Stimulated activated CD4-positive, alpha-beta T cell treated with anti-CD3 and anti-CD28 coated beads, Interleukin-4, amount 100 ng/mL, for 4 hours (primary cell): ENCODE measurements at regions not wholly inside any gene's neighbourhood (a gene's known extent, or its start where the extent isn't known, plus 50 kb on each side); places are given as distances from the start of the nearest gene placed in this dataset.

Experiments used
- DNase-seq, 2 experiments: peaks; one replicate each; pipeline ENCODE4 v3.0.0-alpha.2; 2020

DNA sequence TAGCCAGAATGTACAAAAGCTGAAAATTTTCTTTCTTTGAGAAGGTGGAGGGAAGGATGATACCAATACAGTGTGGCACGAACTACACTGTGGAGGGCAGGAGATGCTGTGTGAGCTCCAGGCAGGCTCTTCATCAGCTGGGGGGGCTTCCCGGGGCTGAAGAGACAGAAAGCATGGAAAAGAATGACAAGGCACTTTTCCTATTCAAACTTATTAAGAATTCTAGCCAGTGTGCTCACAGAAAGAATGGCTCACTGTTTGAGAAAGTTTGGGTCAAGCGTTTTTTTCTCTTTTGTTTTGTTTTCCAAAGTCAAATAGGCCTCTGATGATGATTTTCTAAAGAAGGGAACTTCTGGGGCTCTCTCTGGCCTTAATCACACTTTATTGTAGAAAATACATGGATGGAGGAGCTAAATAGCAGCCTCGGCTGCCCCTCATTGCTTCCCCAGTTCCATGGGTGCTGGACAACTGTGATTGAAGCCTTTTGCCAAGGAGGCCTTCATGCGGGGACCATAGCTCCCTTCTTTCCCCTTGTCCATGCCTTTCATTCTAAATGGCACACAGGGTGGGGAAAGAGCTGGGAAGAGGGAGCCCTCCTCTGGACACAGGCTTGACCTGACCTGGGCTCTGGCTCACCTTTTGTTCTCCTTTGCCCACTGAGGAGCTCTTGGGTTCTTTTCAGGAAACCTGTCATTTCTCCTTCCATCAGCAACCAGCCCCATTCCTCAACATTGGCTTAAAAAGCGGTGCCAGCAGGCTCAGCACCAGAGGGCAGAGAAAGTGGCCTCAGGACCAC lies 130.6 kb downstream of the TDRD15 start:
- DNase-seq = no peak

DNA sequence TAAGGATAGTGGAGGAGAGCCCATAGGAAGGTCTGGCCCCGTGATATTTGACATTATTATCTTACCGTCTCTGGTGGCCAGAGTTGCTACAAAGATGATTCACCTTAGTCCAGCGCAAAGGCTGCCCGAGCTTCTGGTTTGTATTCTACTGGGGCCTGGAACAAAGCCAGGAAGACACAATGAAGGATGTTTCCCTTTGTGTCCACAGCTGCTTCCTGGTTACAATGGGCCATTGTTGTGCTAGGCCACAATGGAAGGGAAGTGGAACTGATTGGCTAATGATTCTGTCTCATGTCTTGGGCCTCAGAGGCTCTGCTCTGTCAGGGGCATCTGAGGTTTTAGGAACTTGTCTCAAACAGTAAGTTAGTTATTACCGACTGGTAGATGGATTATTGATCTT lies 132.2 kb downstream of the TDRD15 start:
- DNase-seq = no peak

DNA sequence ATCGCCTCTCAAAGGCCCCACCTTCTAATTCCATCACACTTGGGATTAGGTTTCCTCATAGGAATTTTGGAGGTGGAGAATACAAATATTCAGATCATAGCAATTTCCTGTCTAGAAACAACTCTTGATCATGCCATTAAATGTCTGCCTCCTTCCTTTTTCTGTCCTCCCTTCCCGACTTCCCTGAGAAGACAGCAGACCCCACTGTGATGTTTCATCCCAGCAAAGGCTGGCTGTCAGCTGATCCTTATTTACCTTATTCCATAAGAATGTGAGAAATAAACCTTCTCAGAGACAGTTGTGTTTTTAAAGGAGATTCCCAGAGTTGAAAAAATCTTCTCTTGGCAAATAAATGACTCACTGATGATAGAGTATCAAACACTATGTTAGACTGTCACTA lies 133.9 kb downstream of the TDRD15 start:
- no peak for DNase-seq

DNA sequence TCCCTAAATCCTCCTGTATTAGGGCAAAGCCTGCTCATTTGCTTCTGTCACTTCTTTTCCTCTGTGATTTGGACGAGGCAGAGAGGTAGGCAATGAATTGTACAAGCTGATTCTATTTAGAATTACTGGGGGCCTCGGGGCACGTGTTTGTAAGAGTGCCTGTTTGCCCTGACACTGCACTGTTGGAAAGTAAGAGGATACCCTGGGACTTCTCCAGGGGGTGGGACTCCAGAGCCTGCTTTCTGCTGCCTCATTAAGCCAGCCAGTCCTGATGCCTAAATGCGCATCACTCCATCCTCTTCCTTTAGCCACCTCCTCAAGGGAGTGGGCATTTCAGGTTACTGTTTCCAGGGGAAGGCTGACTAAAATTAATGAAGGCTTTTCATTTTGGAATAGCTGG lies 134.3 kb downstream of the TDRD15 start:
- no peak for DNase-seq

DNA sequence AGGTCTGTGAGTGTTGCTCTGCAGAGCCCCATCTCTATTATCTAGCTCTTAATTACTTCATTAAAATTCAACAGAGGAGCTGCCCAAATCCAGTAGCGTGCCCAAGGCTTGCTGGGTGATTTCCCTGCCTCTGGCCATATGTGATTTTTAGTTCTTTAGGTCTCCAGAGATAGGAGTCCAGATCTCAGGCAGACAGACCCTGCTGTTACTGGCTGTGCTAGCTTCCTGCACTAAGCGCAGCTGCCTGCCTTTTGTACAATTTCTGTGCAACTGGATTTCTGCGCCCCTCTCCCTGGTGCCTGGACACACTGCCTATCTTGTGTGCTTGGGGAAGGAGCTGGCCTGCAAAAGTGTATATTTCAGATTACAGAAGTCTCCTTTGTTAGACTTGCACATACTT lies 136.5 kb downstream of the TDRD15 start:
- no peak for DNase-seq

DNA sequence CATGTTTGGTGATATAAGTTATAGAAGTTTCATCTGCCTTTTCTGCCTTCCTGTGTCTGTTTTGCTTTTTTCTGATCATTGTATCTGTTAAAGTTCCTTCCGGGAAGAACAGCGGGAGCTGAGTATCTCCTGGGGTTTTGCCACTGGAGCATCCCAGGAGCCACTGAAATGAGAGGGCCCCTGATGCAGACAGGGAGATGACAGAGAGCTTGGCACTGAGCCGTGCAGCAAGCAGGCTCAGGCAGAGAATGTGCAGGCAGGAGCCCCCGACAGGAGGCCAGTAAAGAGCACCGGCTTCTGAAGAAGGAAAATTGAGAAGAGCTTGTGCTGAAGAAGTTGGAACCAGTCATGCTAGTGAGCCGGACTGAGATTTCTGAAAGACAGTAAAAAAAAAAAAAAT lies 137.8 kb downstream of the TDRD15 start:
- DNase-seq = no peak

DNA sequence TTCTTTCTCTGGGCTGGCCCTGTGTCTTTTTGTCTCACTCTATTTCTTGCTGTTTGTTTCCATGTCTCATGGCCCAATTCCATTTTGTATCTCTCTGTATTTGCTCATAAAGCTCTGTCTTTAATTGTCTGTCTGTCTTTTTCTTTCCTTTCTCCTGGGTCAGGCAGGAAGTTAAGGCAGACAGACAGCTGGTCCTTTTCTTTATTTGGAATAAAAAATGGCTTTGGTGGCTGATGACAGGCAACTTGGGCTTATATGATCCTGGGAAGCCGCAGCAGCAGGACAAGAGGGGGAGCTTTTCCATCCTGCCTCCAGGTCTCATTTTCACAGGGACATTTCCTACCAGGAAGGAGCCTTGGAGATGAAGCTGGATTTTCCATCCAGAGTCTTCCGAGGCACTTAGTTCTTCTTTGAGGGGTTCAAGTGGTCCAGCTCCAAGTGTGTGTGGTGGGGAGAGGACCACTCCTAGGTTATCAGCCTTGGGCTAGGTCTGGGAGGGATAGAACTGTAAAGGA lies 138.7 kb downstream of the TDRD15 start:
- no peak for DNase-seq

DNA sequence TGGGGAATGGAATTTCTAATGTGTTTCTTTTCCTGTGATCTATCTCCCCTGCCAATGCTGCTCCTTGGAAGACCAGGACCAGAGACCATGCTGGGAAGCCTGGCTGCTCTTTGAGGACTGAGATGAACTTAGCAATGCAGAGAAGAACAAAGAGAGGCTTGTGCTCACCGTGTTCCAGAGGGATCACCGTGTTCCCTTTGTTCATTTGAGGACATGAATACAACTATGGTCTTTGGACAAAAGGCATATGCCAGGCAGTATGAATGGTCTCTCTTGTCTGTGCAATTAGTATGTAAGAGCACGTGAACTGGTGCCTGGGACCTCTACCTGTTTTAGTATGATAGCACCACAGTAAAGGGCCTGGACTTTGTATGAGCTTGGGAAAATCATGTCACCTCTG lies 139.9 kb downstream of the TDRD15 start:
- no peak for DNase-seq

DNA sequence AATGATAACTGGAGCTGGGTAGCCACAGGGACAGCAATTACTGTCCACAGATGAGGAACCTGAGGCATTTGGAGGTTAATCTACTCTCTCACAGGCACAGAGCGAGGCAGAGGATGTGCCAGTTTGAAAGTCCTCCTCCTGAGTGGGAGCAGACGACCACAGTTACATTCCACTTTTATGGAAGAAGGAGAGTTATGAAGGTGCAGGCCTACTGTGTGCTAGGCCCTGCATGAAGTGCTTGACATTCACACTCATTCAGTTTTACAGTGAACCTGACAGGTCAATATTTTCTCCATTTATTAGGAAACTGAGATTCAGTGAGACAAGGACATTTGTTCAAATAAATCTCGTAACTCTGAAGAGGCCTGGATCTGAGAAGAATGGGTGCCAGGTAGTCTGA lies 142.0 kb downstream of the TDRD15 start:
- DNase-seq = no peak

DNA sequence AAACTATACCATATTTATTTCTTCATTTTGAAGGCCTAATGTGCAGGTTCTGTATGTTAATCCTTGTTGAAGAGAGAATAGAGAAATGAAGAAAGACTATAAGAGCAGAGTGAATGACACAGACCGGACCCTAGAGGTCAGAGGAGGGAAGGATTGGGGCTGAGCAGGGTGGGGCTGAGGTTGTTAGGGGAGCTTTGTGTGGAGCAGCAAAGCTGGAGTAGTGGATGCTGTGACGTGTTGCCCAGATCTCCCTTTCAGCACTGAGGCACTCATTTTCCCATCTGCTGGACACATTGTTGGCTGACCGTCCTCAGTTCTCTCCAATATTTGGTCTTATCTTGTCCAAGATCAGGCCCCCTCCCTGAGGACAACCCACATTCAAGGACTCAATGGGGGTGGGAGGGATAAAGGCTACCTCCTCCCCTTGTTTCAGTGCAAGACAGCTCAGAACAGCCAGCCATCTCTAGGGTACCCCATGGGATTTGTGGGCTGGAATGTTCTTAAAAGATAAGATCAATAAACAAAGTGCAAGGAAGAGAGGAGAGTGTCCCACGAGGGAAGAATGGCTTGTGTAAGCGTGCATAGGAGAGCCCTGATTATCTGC lies 143.6 kb downstream of the TDRD15 start:
- no peak for DNase-seq

DNA sequence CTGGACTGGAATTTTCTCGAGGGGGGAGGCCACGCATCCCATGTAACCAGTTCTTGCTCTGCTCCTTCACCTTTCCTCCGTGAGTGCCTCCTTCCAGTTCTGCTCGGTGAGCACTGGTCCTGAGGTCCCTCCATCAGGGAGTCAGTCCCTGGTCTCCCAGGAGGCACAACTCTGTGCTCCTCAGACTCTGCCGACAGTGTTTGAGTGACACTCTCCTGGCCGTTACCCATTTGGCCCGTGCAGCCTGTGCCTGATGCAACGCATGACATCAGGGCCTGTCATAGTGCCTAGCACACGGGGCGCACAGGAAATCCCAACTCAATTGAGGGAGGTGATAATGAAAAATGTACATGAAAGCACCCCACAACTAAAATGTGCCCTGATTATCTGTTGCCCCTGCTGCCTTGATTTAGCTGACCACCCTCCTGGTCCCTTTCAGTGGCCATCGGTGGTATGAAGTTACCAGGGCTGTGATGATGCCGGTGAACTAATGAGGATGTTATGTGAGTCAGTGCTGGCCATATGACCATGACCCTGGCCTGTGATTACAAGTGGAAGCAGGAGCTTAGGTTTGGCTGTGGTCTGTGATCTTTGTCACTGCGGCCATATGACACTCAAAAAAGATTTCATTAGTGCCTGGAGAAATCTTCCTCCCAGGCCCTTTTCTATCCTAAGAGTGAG lies 144.6 kb downstream of the TDRD15 start:
- no peak for DNase-seq

DNA sequence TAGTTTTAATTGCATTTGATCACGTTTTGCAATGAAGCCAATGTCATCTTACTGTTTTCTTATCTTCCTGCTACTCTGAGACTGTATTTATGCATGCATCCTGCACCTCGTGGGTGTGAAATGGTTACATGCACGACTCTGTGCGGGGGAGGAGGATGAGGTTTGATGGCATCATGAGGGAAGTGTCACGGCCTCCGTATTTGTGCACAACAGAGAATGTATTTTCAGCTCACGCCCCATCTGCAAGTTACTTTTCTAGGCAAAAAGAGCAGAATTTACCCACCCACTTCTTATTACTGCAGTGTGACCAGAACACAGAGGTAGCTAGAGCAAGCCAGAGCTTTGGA lies 145.1 kb downstream of the TDRD15 start:
- DNase-seq = no peak

DNA sequence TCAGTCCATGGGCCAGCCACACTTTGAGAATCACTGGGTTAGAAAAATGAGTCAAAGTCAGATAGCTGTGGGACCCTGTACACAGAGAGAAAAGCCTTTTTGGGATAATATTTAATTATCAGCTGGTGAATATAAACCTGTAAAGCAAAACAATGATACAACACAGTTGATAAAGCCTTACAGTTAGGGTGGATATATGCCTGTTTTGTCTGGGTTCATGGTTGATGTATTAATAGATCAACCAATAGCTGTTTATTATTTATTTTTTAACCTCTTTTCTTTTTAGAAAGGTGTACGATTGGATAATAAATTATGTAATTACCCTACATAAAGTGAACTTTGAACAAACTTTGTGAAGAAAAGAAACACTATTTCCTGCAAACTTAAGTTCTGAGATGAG lies 145.6 kb downstream of the TDRD15 start:
- DNase-seq = no peak

DNA sequence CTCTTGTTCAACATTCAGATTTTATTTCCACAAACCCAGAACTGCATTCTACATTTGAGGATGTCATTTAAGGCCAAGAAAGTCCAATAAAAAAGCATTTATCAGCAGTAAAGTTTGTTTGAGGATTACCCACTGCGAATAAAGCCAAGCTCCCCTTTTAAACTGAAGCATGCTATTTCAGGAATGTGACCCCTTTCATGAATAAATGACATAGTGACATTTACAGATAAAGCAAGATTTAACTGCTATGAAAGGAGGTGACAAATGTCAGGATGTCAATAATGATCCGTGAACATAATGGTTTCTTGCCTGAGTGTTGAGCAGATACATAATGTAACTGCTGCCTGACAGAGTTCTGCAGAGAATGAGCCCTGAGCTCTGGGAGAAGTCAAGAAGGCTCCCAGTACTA lies 146.3 kb downstream of the TDRD15 start:
- DNase-seq = no peak

DNA sequence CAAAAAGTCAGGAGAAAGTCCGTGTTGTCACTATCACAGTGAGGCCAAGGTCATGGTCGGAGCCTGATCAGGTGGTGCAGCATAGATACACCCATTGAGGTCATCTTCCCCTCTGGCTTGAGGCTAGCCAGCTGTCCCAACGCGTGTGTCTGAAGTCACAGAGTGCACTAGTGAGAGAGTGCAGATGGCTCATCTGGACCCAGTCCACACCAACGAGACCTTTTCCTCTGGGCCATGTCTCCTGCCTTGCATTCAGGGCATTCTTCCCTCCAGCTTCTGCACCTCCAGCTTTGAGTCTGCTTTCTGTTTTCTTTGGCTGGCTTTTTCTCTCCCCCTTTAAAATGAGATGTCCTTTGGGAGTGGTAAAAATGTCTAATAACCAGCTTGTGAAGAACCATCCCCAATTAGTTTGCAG lies 146.9 kb downstream of the TDRD15 start:
- DNase-seq = no peak

DNA sequence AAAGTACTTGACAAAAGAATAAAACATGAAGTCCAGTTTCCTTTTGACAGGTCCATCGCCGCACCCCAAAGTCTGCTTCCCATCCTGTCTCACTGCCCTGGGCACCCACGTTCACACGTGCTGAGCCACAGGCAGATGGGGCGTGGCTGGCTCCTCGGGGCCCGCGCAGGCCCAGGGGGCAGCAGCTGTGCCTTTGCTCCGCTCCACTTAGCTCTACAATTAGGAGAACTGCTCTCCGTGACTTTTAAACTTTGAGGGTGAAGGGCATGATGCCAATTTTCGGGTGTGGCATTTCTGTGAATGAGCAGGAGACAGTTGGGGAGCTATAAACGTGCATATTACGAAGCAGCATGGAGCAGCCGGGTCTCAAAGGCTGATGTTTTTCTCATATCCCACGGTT lies 152.4 kb downstream of the TDRD15 start:
- no peak for DNase-seq

DNA sequence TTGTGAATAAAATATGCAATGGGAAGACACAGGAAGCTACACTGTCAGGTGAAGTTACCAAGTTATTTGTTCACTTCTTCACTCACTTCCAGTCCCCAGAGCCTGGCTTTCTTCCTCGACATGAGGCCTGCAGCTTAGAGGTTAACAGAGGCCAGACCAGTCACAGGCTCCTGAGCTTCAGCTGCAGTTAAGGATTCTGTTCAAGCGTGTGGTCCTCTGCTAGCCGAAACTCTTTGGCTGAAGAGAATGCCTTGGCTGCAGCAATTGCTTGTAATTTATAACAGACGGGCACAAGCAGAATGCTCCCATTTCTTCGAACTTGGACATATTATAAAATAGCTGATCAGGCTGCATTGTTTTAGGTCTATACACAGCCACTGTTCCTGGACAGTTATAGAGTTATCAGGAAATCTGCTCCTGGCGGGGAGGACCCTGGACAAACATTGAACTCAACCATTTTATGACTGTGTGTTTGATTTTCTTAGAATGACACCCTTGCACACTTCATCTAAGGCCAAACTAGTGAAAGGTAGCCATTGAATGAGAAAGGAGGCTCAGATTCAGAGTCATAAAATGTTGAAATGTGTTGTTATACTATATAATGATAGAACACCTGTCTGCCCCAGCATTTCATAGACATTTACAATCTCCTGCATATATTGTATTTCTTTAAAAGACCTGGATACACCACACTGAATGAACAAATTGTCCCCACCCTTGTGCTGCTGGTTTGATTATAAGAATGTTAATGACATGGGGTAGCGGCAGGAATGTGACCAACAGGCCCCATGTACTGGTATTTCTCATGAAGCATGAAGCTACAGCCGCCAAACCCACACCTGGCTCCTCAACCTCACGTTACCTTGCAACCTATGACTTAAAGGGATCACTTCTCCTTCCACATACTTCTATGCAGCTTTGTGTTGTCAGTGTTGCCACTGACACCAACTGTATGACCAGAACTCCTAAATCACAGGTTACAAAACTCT lies 153.6 kb downstream of the TDRD15 start:
- DNase-seq = no peak

DNA sequence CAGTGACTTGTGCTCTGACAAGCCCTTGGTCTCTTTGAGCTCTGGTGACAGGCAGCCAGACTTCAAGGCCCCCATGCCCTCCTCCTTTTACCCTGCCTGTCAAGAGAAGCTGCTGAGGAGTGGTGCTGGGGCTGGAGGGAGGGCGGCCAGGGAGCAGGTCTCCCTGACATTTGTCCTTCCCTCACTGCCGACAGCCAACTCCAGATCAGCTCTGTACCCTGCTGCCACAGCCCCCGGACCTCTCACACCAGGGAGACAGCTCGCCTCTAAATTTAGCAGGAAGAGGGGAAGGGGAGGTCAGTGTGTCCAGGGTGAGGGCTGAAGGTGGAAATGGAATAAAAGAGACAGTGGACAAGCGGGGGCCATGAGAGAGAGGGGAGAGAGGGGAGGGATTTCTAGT lies 155.8 kb downstream of the TDRD15 start:
- no peak for DNase-seq

DNA sequence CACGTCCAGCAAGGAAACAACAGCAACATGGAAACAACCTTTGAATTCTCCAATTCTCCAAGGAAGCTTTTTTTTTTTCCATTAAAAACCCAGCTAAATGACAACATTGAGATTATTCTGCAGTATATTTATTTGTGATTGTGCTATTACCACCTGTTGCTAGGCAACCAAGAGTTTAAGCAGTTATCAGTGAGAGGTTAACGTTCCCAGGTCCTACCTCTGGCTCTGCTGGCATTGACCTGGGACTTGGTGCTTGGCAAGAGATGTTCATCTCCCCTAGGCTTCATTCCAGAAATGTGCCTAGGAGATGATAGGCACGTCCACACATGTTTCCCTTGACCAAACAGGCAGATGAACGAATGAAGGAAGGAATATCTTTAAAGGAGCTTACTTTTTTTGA lies 157.0 kb downstream of the TDRD15 start:
- no peak for DNase-seq

DNA sequence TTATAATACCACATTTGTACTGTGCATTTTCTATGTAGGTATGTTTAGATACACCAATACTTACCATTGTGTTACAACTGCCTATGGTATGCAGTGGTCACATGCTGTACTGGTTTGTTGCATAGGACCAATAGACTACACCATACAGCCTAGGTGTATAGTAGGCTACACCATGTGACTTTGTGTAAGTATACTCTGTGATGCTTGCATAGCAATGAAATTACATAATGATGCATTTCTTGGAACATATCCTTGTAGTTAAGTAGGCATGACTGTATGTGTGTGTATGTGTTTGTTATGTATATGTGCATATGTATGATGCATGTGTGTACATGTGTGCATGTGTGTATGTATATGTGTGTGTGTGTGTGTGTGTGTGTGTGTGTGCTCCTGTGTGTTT lies 157.6 kb downstream of the TDRD15 start:
- no peak for DNase-seq

DNA sequence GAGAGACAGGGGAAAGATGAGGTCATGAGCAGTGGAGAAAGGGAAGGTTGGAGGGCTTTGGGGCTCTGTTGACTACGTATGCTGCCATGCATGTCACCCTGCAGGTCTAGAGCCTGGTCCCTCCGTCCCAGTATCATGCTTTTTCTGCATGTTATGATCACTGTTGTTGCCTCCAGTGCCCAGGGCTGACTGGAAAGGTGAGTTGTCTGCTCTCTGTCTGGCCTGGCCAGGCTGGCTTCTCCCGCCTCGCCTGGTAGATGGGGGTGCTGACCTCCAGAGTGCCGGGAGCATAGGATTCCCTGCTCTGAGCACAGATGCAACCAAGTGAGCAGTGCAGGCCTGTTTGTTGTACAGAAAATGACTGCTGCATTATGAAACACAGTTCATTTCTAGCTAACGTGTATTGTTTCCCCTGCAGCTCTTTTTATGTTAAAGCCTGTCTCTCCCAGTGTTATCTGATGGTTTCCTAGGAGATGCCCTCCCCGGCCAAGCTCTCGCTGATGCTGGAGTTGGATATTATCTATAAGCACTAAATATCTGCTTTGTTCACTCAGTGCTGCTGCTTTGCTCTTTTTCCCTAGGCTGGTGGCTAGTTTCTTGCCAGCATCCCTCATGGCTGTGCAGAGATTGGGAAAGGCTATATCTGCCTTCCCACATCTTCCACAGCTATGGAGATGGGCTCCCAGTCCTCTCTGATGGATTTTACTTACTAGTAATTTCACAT lies 158.2 kb downstream of the TDRD15 start:
- no peak for DNase-seq

DNA sequence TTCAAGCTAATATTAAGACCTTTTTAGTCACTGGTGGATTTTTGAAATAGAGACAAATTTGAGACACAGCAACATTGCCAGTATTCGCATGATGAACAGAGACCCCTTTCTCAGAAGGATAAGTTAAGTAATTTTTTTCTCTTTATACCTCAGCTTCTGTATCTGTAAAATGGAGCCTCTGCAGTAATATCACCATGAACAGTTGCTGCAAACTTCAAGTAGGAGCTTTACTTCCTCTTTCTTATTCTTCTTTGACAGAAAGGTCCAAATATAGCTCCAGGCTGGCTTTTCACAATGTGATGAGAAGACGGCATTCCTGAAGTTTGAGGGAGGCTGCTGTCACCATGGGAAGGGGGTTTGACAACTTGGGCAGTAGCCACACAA lies 158.7 kb downstream of the TDRD15 start:
- no peak for DNase-seq
